ENCODE measurements at regions not wholly inside any gene's neighbourhood (a gene's known extent, or its start where the extent isn't known, plus 50 kb on each side); places are given as distances from the start of the nearest gene placed in this dataset.

GRCh38 chr1:94612525-94613204 lies 71.1 kb upstream of the F3 start:
- Histone ChIP-seq H3K9me3 (ENCODE audit: control insufficient read depth in 2 of 3, insufficient read depth in 1 of 3, low read length in 3 of 3) (no peaks in the 10 kb centered on the region), H3K4me1 (ENCODE audit: control insufficient read depth in 2 of 3, insufficient read depth in 2 of 3, low read depth in 1 of 3, low read length in 3 of 3) (peaks cover 0 to 13% (median 6%) of the 10 kb centered on the region in 3 donors), H3K27me3 (ENCODE audit: control insufficient read depth, insufficient read depth, low read length) (no peaks in the 10 kb centered on the region), H3K36me3 (ENCODE audit: control insufficient read depth in 2 of 3, insufficient read depth in 3 of 3, low read length in 3 of 3) (no peaks in the 10 kb centered on the region), H3K9ac (ENCODE audit: low read length in 3 of 3) (no peak overlapping the region), H3K4me3 (ENCODE audit: low read length in 3 of 3) (no peak overlapping the region), H3K27ac (ENCODE audit: low read depth in 2 of 2, low read length in 2 of 2) (no peak overlapping the region)
- no peak for TF ChIP-seq CTCF (IDR thresholded peaks at IDR 0.05; ENCODE audit: borderline replicate concordance, extremely low read depth, insufficient read depth)
- intact Hi-C loops (cut with DNase I) = no loop called here
- no peak for FAIRE-seq
- DNase-seq = no peak

- no peak overlapping the region for H3K9ac ChIP-seq (ENCODE audit: low read length in 3 of 3)
- H3K27ac ChIP-seq (ENCODE audit: low read depth in 2 of 2, low read length in 2 of 2) = no peak overlapping the region
- H3K4me1 ChIP-seq (ENCODE audit: control insufficient read depth in 2 of 3, insufficient read depth in 2 of 3, low read depth in 1 of 3, low read length in 3 of 3) = peaks cover 0 to 13% (median 6%) of the 10 kb centered on the region in 3 donors
- intact Hi-C loops (cut with DNase I) = no loop called here
- FAIRE-seq (no peak), DNase-seq (no peak)
- H3K9me3 ChIP-seq (ENCODE audit: control insufficient read depth in 2 of 3, insufficient read depth in 1 of 3, low read length in 3 of 3) = no peaks in the 10 kb centered on the region
- H3K36me3 ChIP-seq (ENCODE audit: control insufficient read depth in 2 of 3, insufficient read depth in 3 of 3, low read length in 3 of 3) = no peaks in the 10 kb centered on the region
- H3K27me3 ChIP-seq (ENCODE audit: control insufficient read depth, insufficient read depth, low read length) = no peaks in the 10 kb centered on the region
- no peak for TF ChIP-seq CTCF (IDR thresholded peaks at IDR 0.05; ENCODE audit: borderline replicate concordance, extremely low read depth, insufficient read depth)
- H3K4me3 ChIP-seq (ENCODE audit: low read length in 3 of 3) = no peak overlapping the region
These were observed 70.3 kb upstream of the F3 start for GRCh38 chr1:94611681-94612475.

GRCh38 chr1:94609619-94610018 lies 68.1 kb upstream of the F3 start:
- H3K4me1 ChIP-seq (ENCODE audit: control insufficient read depth in 2 of 3, insufficient read depth in 2 of 3, low read depth in 1 of 3, low read length in 3 of 3) = peaks cover 0 to 13% (median 7%) of the 10 kb centered on the region in 3 donors
- intact Hi-C loops (cut with DNase I) = no loop called here
- DNase-seq = no peak
- no peaks in the 10 kb centered on the region for H3K27me3 ChIP-seq (ENCODE audit: control insufficient read depth, insufficient read depth, low read length)
- FAIRE-seq = no peak
- TF ChIP-seq CTCF (IDR thresholded peaks at IDR 0.05; ENCODE audit: borderline replicate concordance, extremely low read depth, insufficient read depth) = no peak
- no peaks in the 10 kb centered on the region for H3K36me3 ChIP-seq (ENCODE audit: control insufficient read depth in 2 of 3, insufficient read depth in 3 of 3, low read length in 3 of 3)
- no peaks in the 10 kb centered on the region for H3K9me3 ChIP-seq (ENCODE audit: control insufficient read depth in 2 of 3, insufficient read depth in 1 of 3, low read length in 3 of 3)
- H3K9ac ChIP-seq (ENCODE audit: low read length in 3 of 3) = no peak overlapping the region
- no peak overlapping the region for H3K4me3 ChIP-seq (ENCODE audit: low read length in 3 of 3)
- H3K27ac ChIP-seq (ENCODE audit: low read depth in 2 of 2, low read length in 2 of 2) = no peak overlapping the region

All from kidney (tissue), 13 donors.